ENCODE measurements at regions not wholly inside any gene's neighbourhood (a gene's known extent, or its start where the extent isn't known, plus 50 kb on each side); places are given as distances from the start of the nearest gene placed in this dataset.

DNA sequence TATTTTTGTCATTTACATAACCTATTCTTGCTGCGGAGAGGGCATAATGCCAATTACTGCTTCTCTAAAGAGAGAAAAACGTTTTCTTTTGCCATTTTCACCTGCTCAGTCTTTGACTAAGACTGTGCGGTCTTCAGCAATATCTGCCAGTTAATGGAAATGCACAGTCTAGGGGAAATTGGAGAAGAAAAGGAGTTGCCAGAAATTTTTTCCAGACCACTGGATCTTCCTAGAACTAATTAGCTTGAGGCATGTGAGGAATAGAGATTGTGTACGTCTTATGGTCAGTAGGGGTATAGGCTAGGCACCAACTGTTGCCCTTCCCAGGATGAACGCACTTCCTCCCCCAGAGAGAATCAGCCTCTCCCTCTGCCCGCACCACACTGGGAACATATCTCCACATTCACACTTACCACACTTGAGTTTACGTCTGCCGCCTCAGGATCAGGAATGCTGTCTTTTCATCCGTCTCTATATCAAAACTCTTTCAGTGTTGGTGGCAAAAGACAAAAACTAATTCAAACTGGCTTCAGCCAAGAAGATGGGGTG lies 67.9 kb upstream of the E2F3 start:
- Histone ChIP-seq H2AFZ (ENCODE audit: low read depth, low read length, severe bottlenecking) (no peak overlapping the region), H3K9me2 (replicated peaks; ENCODE audit: insufficient read depth, low read length) (no peaks in the 10 kb centered on the region), H3K9me3 (ENCODE audit: insufficient read depth, low read length) (no peaks in the 10 kb centered on the region), H4K20me1 (ENCODE audit: low read depth, low read length) (no peaks in the 10 kb centered on the region), H3K4me2 (ENCODE audit: low read depth, low read length, poor library complexity, severe bottlenecking) (no peak overlapping the region), H3K36me3 (ENCODE audit: low read length) (no peaks in the 10 kb centered on the region), H3K27me3 (ENCODE audit: low read length) (no peaks in the 10 kb centered on the region), H3K9ac (ENCODE audit: low read length) (no peak overlapping the region), H3K27ac (ENCODE audit: low read depth, low read length) (no peak overlapping the region), H3K4me3 (ENCODE audit: insufficient read depth, low read length, poor library complexity, severe bottlenecking) (no peak overlapping the region), H3K79me2 (ENCODE audit: insufficient read depth, low read length) (no peaks in the 10 kb centered on the region), H3F3A (ENCODE audit: insufficient read depth) (no peaks in the 10 kb centered on the region)
- TF ChIP-seq, protein P1, sequence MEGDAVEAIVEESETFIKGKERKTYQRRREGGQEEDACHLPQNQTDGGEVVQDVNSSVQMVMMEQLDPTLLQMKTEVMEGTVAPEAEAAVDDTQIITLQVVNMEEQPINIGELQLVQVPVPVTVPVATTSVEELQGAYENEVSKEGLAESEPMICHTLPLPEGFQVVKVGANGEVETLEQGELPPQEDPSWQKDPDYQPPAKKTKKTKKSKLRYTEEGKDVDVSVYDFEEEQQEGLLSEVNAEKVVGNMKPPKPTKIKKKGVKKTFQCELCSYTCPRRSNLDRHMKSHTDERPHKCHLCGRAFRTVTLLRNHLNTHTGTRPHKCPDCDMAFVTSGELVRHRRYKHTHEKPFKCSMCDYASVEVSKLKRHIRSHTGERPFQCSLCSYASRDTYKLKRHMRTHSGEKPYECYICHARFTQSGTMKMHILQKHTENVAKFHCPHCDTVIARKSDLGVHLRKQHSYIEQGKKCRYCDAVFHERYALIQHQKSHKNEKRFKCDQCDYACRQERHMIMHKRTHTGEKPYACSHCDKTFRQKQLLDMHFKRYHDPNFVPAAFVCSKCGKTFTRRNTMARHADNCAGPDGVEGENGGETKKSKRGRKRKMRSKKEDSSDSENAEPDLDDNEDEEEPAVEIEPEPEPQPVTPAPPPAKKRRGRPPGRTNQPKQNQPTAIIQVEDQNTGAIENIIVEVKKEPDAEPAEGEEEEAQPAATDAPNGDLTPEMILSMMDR (IDR thresholded peaks at IDR 0.05; ENCODE audit: insufficient read depth, low read length, poor library complexity, severe bottlenecking): no peak
- no peak for TF ChIP-seq EZH2phosphoT487 (conservative IDR thresholded peaks at IDR 0.05; ENCODE audit: low read length)

DNA sequence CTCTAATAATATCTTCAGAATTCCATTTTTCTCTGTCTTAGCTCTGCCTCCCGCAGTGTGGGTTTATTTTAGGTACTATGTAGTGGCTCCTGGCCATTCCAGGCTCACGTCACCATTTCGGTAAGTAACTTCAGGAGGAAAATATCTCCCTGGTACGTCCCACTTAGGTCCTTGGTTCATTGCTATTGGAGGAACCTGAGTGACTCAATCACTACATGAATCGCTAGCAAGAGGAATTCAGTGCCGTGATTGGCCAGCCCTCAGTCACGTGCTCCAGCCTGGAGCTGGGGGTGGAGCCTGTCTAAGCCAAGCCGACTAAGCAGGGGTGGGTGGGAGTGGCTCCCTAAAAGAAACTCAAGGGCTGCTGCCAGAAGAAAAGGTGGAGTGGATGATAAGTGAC lies 67.3 kb upstream of the E2F3 start:
- no peaks in the 10 kb centered on the region for H4K20me1 ChIP-seq (ENCODE audit: low read depth, low read length)
- H3K9ac ChIP-seq (ENCODE audit: low read length): no peak overlapping the region
- H2AFZ ChIP-seq (ENCODE audit: low read depth, low read length, severe bottlenecking): no peak overlapping the region
- H3K27me3 ChIP-seq (ENCODE audit: low read length): no peaks in the 10 kb centered on the region
- H3K9me3 ChIP-seq (ENCODE audit: insufficient read depth, low read length): no peaks in the 10 kb centered on the region
- H3K79me2 ChIP-seq (ENCODE audit: insufficient read depth, low read length): no peaks in the 10 kb centered on the region
- TF ChIP-seq EZH2phosphoT487 (conservative IDR thresholded peaks at IDR 0.05; ENCODE audit: low read length): no peak
- TF ChIP-seq, protein P1 (IDR thresholded peaks at IDR 0.05; ENCODE audit: insufficient read depth, low read length, poor library complexity, severe bottlenecking): no peak
- H3K9me2 ChIP-seq (replicated peaks; ENCODE audit: insufficient read depth, low read length): no peaks in the 10 kb centered on the region
- H3F3A ChIP-seq (ENCODE audit: insufficient read depth): no peaks in the 10 kb centered on the region
- no peak overlapping the region for H3K27ac ChIP-seq (ENCODE audit: low read depth, low read length)
- no peak overlapping the region for H3K4me3 ChIP-seq (ENCODE audit: insufficient read depth, low read length, poor library complexity, severe bottlenecking)
- no peaks in the 10 kb centered on the region for H3K36me3 ChIP-seq (ENCODE audit: low read length)
- H3K4me2 ChIP-seq (ENCODE audit: low read depth, low read length, poor library complexity, severe bottlenecking): no peak overlapping the region

DNA sequence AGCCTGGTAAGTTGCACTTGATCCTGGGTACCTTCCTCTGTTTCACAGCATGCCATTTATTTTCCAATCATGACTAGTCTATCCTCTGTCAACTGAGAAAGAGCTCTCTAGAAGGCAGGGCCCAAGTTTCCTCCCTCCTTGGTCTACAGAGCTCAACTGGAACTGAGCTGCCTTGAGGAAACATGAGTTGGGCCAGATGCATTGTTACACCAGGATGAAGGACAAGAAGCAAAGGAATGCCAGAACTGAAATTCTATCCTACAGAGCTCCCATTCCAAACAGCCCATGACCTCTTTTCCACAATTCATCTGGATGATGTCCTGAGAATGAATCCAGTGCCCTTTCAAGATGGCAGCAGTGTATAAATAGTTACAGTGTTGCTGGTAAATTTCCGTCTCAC lies 66.7 kb upstream of the E2F3 start:
- Histone ChIP-seq H2AFZ (ENCODE audit: low read depth, low read length, severe bottlenecking) (no peak overlapping the region), H4K20me1 (ENCODE audit: low read depth, low read length) (no peaks in the 10 kb centered on the region), H3K9me2 (replicated peaks; ENCODE audit: insufficient read depth, low read length) (no peaks in the 10 kb centered on the region), H3K9ac (ENCODE audit: low read length) (no peak overlapping the region), H3K9me3 (ENCODE audit: insufficient read depth, low read length) (no peaks in the 10 kb centered on the region), H3K27ac (ENCODE audit: low read depth, low read length) (no peak overlapping the region), H3K4me2 (ENCODE audit: low read depth, low read length, poor library complexity, severe bottlenecking) (no peak overlapping the region), H3K36me3 (ENCODE audit: low read length) (no peaks in the 10 kb centered on the region), H3F3A (ENCODE audit: insufficient read depth) (no peaks in the 10 kb centered on the region), H3K27me3 (ENCODE audit: low read length) (no peaks in the 10 kb centered on the region), H3K79me2 (ENCODE audit: insufficient read depth, low read length) (no peaks in the 10 kb centered on the region), H3K4me3 (ENCODE audit: insufficient read depth, low read length, poor library complexity, severe bottlenecking) (no peak overlapping the region)
- TF ChIP-seq, protein P1 (IDR thresholded peaks at IDR 0.05; ENCODE audit: insufficient read depth, low read length, poor library complexity, severe bottlenecking): no peak
- no peak for TF ChIP-seq EZH2phosphoT487 (conservative IDR thresholded peaks at IDR 0.05; ENCODE audit: low read length)
